ENCODE measurements at regions not wholly inside any gene's neighbourhood (a gene's known extent, or its start where the extent isn't known, plus 50 kb on each side); places are given as distances from the start of the nearest gene placed in this dataset.

DNA sequence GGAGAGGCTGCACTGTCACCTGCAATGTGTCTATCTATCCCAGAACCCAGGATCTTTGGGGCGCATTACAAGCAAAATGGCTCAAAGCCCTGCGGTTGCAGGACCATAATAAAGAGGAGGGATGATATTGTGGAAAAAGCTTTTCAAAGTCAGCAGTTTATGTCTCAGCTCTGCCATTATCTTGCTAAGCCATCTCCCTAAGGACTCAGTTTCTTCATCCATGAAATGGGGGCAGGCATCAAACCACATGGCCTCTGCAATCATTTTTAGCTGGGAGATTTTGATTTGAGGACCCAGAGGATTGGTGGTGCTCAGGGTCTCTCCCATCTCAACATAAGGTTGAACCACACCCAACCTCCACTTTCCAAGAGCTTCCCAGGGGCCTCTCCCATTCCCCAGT, 513.8 kb downstream of the MIAT start:
- H3K27me3 ChIP-seq, result no peaks in the 10 kb centered on the region
- no peak overlapping the region for H3K4me3 ChIP-seq
- TF ChIP-seq EP300 (IDR thresholded peaks at IDR 0.05), result no peak
- no peak for TF ChIP-seq CTCF (IDR thresholded peaks at IDR 0.05)
- TF ChIP-seq POLR2A (IDR thresholded peaks at IDR 0.05), result no peak
- H3K27ac ChIP-seq, result no peak overlapping the region
- no peaks in the 10 kb centered on the region for H3K9me3 ChIP-seq
- intact Hi-C loops (cut with DNase I), result no loop called here
- no peak for DNase-seq
- 94 to 100% (median 98%) methylated on average over 2 of the region's 2 CpGs for WGBS, 3 donors
- H3K4me1 ChIP-seq (ENCODE audit: insufficient read depth), result peaks cover 2% of the 10 kb centered on the region
- no peaks in the 10 kb centered on the region for H3K36me3 ChIP-seq

DNA sequence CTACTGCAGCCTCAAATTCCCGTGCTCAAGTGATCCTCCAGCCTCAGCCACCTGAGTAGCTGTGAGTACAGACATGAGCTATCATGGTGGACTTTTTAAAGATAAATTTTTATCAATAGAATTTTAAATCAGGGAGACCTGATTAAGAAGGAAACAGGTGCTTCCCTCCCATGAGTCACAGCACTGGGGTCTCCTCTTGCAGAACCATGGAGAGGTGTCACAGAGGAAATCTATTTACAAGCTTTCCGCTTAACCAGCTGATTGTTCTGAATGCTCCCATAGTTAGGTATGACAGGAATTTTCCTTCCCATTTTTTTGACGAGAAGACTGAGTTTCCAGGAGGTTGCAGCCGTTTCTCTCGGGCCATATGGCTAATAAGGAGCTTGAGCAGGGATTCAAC, 516.1 kb downstream of the MIAT start:
- whole genome bisulfite sequencing, 3 donors, result 66 to 82% (median 79%) methylated on average over 5 of the region's 5 CpGs
- Histone ChIP-seq H3K4me3 (no peak overlapping the region), H3K27ac (no peak overlapping the region), H3K4me1 (ENCODE audit: insufficient read depth) (peaks cover 2% of the 10 kb centered on the region), H3K27me3 (no peaks in the 10 kb centered on the region), H3K36me3 (no peaks in the 10 kb centered on the region), H3K9me3 (no peaks in the 10 kb centered on the region)
- no peak for TF ChIP-seq EP300 (IDR thresholded peaks at IDR 0.05)
- no peak for TF ChIP-seq POLR2A (IDR thresholded peaks at IDR 0.05)
- no peak for TF ChIP-seq CTCF (IDR thresholded peaks at IDR 0.05)
- intact Hi-C loops (cut with DNase I), result no loop called here
- DNase-seq, result no peak

DNA sequence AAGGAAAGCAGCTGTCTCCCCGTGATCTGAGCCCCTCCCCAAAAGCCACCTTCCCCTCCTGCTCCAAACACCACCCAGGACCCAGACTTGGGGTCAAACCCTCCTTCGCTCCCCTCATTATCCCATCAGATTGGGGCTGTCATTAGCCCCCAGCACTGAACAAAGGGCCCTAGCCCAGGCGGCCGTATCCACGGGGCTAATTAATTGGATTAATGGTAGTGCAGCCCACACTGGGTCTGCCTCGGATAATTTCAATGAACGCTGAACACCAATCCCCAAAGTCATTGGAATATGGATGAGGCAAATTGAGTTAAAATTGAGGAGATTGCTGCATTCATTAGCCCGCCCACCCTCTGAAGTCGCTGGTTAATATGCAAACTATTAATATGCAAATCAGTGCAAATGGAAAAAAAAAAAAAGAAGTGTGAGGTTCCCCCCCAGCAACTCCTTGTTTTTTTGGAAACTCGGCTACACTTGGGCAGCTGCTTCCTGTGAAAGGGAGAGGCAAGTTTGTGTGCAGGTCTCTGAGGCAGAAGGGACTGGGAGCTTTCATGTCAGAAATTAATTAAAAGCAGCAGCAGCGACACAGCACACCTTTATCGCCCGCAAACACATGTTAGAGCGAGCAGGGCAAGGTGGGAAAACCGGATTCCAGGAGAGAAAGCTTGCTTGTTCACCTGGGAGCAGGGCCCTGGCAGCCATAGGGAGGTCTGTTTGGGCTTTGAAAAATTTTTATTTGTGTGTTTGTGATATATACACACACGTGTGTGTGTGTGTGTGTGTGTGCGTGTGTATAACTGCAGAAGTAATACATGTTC, 517.8 kb downstream of the MIAT start:
- 78 to 79% (median 78%) methylated on average over 17 of the region's 17 CpGs for WGBS, 3 donors
- Histone ChIP-seq H3K27me3 (no peaks in the 10 kb centered on the region), H3K9me3 (no peaks in the 10 kb centered on the region), H3K27ac (no peak overlapping the region), H3K36me3 (no peaks in the 10 kb centered on the region), H3K4me1 (ENCODE audit: insufficient read depth) (peaks cover 2% of the 10 kb centered on the region), H3K4me3 (no peak overlapping the region)
- no peak for TF ChIP-seq CTCF (IDR thresholded peaks at IDR 0.05)
- intact Hi-C loops (cut with DNase I), result no loop called here
- no peak for DNase-seq

DNA sequence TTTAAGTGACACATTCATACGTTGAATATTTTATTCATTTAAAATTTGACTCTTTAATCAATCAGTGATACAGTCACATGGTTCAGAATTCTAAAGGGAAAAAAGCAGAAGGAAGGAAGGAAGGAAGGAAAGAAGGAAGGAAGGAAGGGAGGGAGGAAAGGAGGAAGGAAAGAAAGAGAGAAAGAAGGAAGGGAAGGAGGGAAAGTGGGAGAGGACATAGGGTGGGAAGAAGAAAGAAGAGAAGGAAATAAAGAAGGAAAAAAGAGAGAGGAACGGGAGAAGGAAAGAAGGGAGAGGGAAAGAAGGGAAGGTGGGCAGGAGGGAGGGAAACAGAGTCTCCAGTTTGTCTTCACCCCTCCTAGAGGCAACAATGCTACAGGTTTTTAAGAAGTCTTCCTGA, 518.6 kb downstream of the MIAT start:
- H3K27ac ChIP-seq, result no peak overlapping the region
- TF ChIP-seq EP300 (IDR thresholded peaks at IDR 0.05), result no peak
- TF ChIP-seq CTCF (IDR thresholded peaks at IDR 0.05), result no peak
- no peak for TF ChIP-seq POLR2A (IDR thresholded peaks at IDR 0.05)
- no peaks in the 10 kb centered on the region for H3K4me1 ChIP-seq (ENCODE audit: insufficient read depth)
- intact Hi-C loops (cut with DNase I), result no loop called here
- H3K36me3 ChIP-seq, result no peaks in the 10 kb centered on the region
- whole genome bisulfite sequencing, 3 donors, result 75 to 76% (median 76%) methylated on average over 2 of the region's 2 CpGs
- no peak overlapping the region for H3K4me3 ChIP-seq
- DNase-seq, result no peak
- H3K9me3 ChIP-seq, result no peaks in the 10 kb centered on the region
- H3K27me3 ChIP-seq, result no peaks in the 10 kb centered on the region
